ENCODE measurements at regions not wholly inside any gene's neighbourhood (a gene's known extent, or its start where the extent isn't known, plus 50 kb on each side); places are given as distances from the start of the nearest gene placed in this dataset.

DNA sequence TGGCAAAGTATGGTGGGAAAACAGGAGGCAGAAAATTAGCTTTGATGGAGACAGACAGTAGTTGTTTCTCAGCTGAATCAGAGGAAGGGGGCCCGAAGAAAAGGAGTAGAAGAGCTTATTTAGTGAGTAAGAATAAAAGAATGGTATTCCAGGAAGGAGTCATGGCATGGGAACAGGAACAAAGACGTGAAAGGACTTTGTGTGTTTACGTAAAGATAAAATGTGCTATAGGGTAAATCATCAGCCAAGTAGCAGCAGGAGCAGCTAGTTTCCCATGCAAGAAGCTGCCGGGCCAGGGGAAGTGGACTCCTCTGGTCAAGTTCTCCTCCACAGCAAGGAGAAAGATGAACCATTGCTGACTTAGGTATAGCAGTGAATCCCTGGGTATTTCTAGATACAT, 454.5 kb downstream of the HINT1 start:
- Histone ChIP-seq H3K27ac (ENCODE audit: low read depth in 1 of 2, low read length in 1 of 2) (no peak overlapping the region), H3K27me3 (ENCODE audit: control insufficient read depth in 2 of 2, insufficient read depth in 1 of 2, low read length in 1 of 2) (no peaks in the 10 kb centered on the region), H3K36me3 (ENCODE audit: control insufficient read depth in 2 of 2, insufficient read depth in 2 of 2, low read length in 1 of 2) (no peaks in the 10 kb centered on the region), H3K4me3 (ENCODE audit: low read length in 2 of 2) (no peak overlapping the region), H3K4me1 (ENCODE audit: control insufficient read depth in 2 of 2, insufficient read depth in 2 of 2, low read length in 2 of 2) (no peaks in the 10 kb centered on the region), H3K9me3 (ENCODE audit: control insufficient read depth in 2 of 2, insufficient read depth in 1 of 2, low read length in 1 of 2) (no peaks in the 10 kb centered on the region)
- 89% methylated on average over 4 of the region's 4 CpGs for WGBS
- no peak for DNase-seq (ENCODE audit: low read depth in 6 of 9, low spot score in 9 of 9)

GRCh38 chr5:130708754-130709153, 456.3 kb downstream of the HINT1 start:
- Histone ChIP-seq H3K27me3 (ENCODE audit: control insufficient read depth in 2 of 2, insufficient read depth in 1 of 2, low read length in 1 of 2) (no peaks in the 10 kb centered on the region), H3K27ac (ENCODE audit: low read depth in 1 of 2, low read length in 1 of 2) (no peak overlapping the region), H3K4me1 (ENCODE audit: control insufficient read depth in 2 of 2, insufficient read depth in 2 of 2, low read length in 2 of 2) (no peaks in the 10 kb centered on the region), H3K36me3 (ENCODE audit: control insufficient read depth in 2 of 2, insufficient read depth in 2 of 2, low read length in 1 of 2) (no peaks in the 10 kb centered on the region), H3K4me3 (ENCODE audit: low read length in 2 of 2) (no peak overlapping the region), H3K9me3 (ENCODE audit: control insufficient read depth in 2 of 2, insufficient read depth in 1 of 2, low read length in 1 of 2) (no peaks in the 10 kb centered on the region)
- WGBS = 46% methylated on average over 3 of the region's 3 CpGs
- no peak for DNase-seq (ENCODE audit: low read depth in 6 of 9, low spot score in 9 of 9)

GRCh38 chr5:130706696-130707095, 458.4 kb downstream of the HINT1 start:
- no peaks in the 10 kb centered on the region for H3K36me3 ChIP-seq (ENCODE audit: control insufficient read depth in 2 of 2, insufficient read depth in 2 of 2, low read length in 1 of 2)
- DNase-seq (ENCODE audit: low read depth in 6 of 9, low spot score in 9 of 9) = no peak
- no peak overlapping the region for H3K4me3 ChIP-seq (ENCODE audit: low read length in 2 of 2)
- no peaks in the 10 kb centered on the region for H3K27me3 ChIP-seq (ENCODE audit: control insufficient read depth in 2 of 2, insufficient read depth in 1 of 2, low read length in 1 of 2)
- 94% methylated on average over 5 of the region's 5 CpGs for WGBS
- H3K4me1 ChIP-seq (ENCODE audit: control insufficient read depth in 2 of 2, insufficient read depth in 2 of 2, low read length in 2 of 2) = no peaks in the 10 kb centered on the region
- no peaks in the 10 kb centered on the region for H3K9me3 ChIP-seq (ENCODE audit: control insufficient read depth in 2 of 2, insufficient read depth in 1 of 2, low read length in 1 of 2)
- no peak overlapping the region for H3K27ac ChIP-seq (ENCODE audit: low read depth in 1 of 2, low read length in 1 of 2)

- H3K4me1 ChIP-seq (ENCODE audit: control insufficient read depth in 2 of 2, insufficient read depth in 2 of 2, low read length in 2 of 2) = no peaks in the 10 kb centered on the region
- 93% methylated on average over 2 of the region's 2 CpGs for WGBS
- no peaks in the 10 kb centered on the region for H3K9me3 ChIP-seq (ENCODE audit: control insufficient read depth in 2 of 2, insufficient read depth in 1 of 2, low read length in 1 of 2)
- DNase-seq (ENCODE audit: low read depth in 6 of 9, low spot score in 9 of 9) = no peak
- H3K27me3 ChIP-seq (ENCODE audit: control insufficient read depth in 2 of 2, insufficient read depth in 1 of 2, low read length in 1 of 2) = no peaks in the 10 kb centered on the region
- H3K27ac ChIP-seq (ENCODE audit: low read depth in 1 of 2, low read length in 1 of 2) = no peak overlapping the region
- H3K4me3 ChIP-seq (ENCODE audit: low read length in 2 of 2) = no peak overlapping the region
- no peaks in the 10 kb centered on the region for H3K36me3 ChIP-seq (ENCODE audit: control insufficient read depth in 2 of 2, insufficient read depth in 2 of 2, low read length in 1 of 2)
These were observed 459.7 kb downstream of the HINT1 start for GRCh38 chr5:130705368-130705767.

DNA sequence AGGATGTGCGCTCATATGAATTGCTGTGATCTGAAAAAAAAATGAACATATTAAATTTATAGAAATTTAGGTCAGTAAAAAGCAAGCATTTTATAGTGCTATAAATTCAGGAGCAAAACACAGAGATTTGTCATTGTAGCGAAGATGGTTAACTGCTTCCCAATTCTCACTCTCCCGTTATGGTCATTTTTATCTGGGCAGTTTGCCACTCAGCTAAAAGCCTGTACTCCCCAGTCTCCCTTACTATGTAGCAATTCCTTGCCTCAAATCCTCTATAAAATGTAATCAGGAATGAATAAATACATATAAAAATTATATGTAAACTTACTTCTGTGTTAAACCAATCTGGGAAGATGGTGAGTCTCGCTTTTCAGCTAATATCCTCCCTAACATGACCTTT, 471.5 kb downstream of the HINT1 start:
- no peak overlapping the region for H3K4me3 ChIP-seq (ENCODE audit: low read length in 2 of 2)
- no peaks in the 10 kb centered on the region for H3K9me3 ChIP-seq (ENCODE audit: control insufficient read depth in 2 of 2, insufficient read depth in 1 of 2, low read length in 1 of 2)
- 96% methylated on average over 4 of the region's 4 CpGs for WGBS
- no peak overlapping the region for H3K27ac ChIP-seq (ENCODE audit: low read depth in 1 of 2, low read length in 1 of 2)
- no peaks in the 10 kb centered on the region for H3K27me3 ChIP-seq (ENCODE audit: control insufficient read depth in 2 of 2, insufficient read depth in 1 of 2, low read length in 1 of 2)
- no peak for DNase-seq (ENCODE audit: low read depth in 6 of 9, low spot score in 9 of 9)
- no peaks in the 10 kb centered on the region for H3K36me3 ChIP-seq (ENCODE audit: control insufficient read depth in 2 of 2, insufficient read depth in 2 of 2, low read length in 1 of 2)
- H3K4me1 ChIP-seq (ENCODE audit: control insufficient read depth in 2 of 2, insufficient read depth in 2 of 2, low read length in 2 of 2) = no peaks in the 10 kb centered on the region

GRCh38 chr5:130692770-130693169, 472.3 kb downstream of the HINT1 start:
- no peaks in the 10 kb centered on the region for H3K9me3 ChIP-seq (ENCODE audit: control insufficient read depth in 2 of 2, insufficient read depth in 1 of 2, low read length in 1 of 2)
- H3K4me1 ChIP-seq (ENCODE audit: control insufficient read depth in 2 of 2, insufficient read depth in 2 of 2, low read length in 2 of 2) = no peaks in the 10 kb centered on the region
- 96% methylated on average over 1 of the region's 1 CpG for WGBS
- no peaks in the 10 kb centered on the region for H3K27me3 ChIP-seq (ENCODE audit: control insufficient read depth in 2 of 2, insufficient read depth in 1 of 2, low read length in 1 of 2)
- H3K27ac ChIP-seq (ENCODE audit: low read depth in 1 of 2, low read length in 1 of 2) = peak overlapping the region in 1 of 2 donors; percentile 61
- no peak for DNase-seq (ENCODE audit: low read depth in 6 of 9, low spot score in 9 of 9)
- no peaks in the 10 kb centered on the region for H3K36me3 ChIP-seq (ENCODE audit: control insufficient read depth in 2 of 2, insufficient read depth in 2 of 2, low read length in 1 of 2)
- H3K4me3 ChIP-seq (ENCODE audit: low read length in 2 of 2) = no peak overlapping the region

- Histone ChIP-seq H3K9me3 (ENCODE audit: control insufficient read depth in 2 of 2, insufficient read depth in 1 of 2, low read length in 1 of 2) (no peaks in the 10 kb centered on the region), H3K27ac (ENCODE audit: low read depth in 1 of 2, low read length in 1 of 2) (no peak overlapping the region), H3K4me3 (ENCODE audit: low read length in 2 of 2) (no peak overlapping the region), H3K4me1 (ENCODE audit: control insufficient read depth in 2 of 2, insufficient read depth in 2 of 2, low read length in 2 of 2) (no peaks in the 10 kb centered on the region), H3K27me3 (ENCODE audit: control insufficient read depth in 2 of 2, insufficient read depth in 1 of 2, low read length in 1 of 2) (no peaks in the 10 kb centered on the region), H3K36me3 (ENCODE audit: control insufficient read depth in 2 of 2, insufficient read depth in 2 of 2, low read length in 1 of 2) (no peaks in the 10 kb centered on the region)
- DNase-seq (ENCODE audit: low read depth in 6 of 9, low spot score in 9 of 9) = no peak
- 17% methylated on average over 4 of the region's 4 CpGs for WGBS
These were observed 475.2 kb downstream of the HINT1 start for GRCh38 chr5:130689831-130690230.

DNA sequence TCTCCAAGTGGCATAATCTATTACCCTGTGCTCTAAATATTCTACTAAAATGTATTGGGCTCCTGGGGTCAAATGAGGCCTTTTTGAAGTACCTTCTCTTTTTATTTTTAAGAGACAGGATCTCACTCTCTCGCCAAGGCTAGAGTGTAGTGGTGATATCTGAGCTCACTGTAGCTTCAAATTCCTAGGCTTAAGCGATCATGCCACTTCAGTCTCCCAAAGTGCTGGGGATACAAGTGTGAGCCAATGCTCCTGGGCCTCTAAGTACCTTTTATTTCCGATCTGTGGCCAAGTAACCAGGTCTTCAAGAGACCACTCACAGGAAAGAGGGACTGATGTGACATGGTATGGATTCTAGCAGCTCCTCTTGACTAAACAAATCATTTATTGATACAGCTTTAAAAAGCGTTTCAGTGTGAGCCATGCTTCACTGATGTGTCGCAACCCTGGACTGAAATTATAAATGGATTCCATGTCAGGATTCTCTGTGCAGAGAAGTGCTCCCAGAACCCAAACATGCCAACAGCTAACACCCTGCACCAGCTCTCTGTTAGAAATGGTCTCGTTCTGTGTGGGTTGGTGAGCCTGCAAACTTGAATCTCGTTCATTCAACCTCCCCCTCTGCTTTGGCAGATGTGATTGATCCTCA, 477.8 kb downstream of the HINT1 start:
- Histone ChIP-seq H3K9me3 (ENCODE audit: control insufficient read depth in 2 of 2, insufficient read depth in 1 of 2, low read length in 1 of 2) (no peaks in the 10 kb centered on the region), H3K27me3 (ENCODE audit: control insufficient read depth in 2 of 2, insufficient read depth in 1 of 2, low read length in 1 of 2) (no peaks in the 10 kb centered on the region), H3K4me1 (ENCODE audit: control insufficient read depth in 2 of 2, insufficient read depth in 2 of 2, low read length in 2 of 2) (no peaks in the 10 kb centered on the region), H3K36me3 (ENCODE audit: control insufficient read depth in 2 of 2, insufficient read depth in 2 of 2, low read length in 1 of 2) (no peaks in the 10 kb centered on the region), H3K4me3 (ENCODE audit: low read length in 2 of 2) (no peak overlapping the region), H3K27ac (ENCODE audit: low read depth in 1 of 2, low read length in 1 of 2) (no peak overlapping the region)
- DNase-seq (ENCODE audit: low read depth in 6 of 9, low spot score in 9 of 9) = no peak
- 89% methylated on average over 7 of the region's 7 CpGs for WGBS

GRCh38 chr5:130678637-130679036, 486.4 kb downstream of the HINT1 start:
- Histone ChIP-seq H3K4me1 (ENCODE audit: control insufficient read depth in 2 of 2, insufficient read depth in 2 of 2, low read length in 2 of 2) (no peaks in the 10 kb centered on the region), H3K27me3 (ENCODE audit: control insufficient read depth in 2 of 2, insufficient read depth in 1 of 2, low read length in 1 of 2) (no peaks in the 10 kb centered on the region), H3K27ac (ENCODE audit: low read depth in 1 of 2, low read length in 1 of 2) (no peak overlapping the region), H3K9me3 (ENCODE audit: control insufficient read depth in 2 of 2, insufficient read depth in 1 of 2, low read length in 1 of 2) (no peaks in the 10 kb centered on the region), H3K4me3 (ENCODE audit: low read length in 2 of 2) (no peak overlapping the region), H3K36me3 (ENCODE audit: control insufficient read depth in 2 of 2, insufficient read depth in 2 of 2, low read length in 1 of 2) (no peaks in the 10 kb centered on the region)
- DNase-seq (ENCODE audit: low read depth in 6 of 9, low spot score in 9 of 9) = no peak
- WGBS = 65% methylated on average over 1 of the region's 1 CpG

DNA sequence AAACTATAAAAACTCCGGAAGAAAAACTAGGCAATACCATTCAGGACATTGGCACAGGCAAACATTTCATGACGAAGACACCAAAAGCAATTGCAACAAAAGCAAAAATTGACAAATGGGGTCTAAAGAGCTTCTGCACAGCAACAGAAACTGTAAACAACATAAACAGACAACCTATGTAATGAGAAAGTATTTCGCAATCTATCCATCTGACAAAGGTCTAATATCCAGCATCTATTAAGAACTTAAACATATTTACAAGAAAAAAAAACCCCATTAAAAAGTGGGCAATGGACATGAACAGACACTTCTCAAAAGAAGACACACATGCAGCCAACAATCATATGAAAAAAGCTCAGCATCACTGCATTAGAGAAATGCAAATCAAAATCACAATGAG, 498.6 kb downstream of the HINT1 start:
- H3K9me3 ChIP-seq (ENCODE audit: control insufficient read depth in 2 of 2, insufficient read depth in 1 of 2, low read length in 1 of 2) = no peaks in the 10 kb centered on the region
- no peak overlapping the region for H3K4me3 ChIP-seq (ENCODE audit: low read length in 2 of 2)
- DNase-seq (ENCODE audit: low read depth in 6 of 9, low spot score in 9 of 9) = no peak
- H3K27ac ChIP-seq (ENCODE audit: low read depth in 1 of 2, low read length in 1 of 2) = no peak overlapping the region
- no peaks in the 10 kb centered on the region for H3K4me1 ChIP-seq (ENCODE audit: control insufficient read depth in 2 of 2, insufficient read depth in 2 of 2, low read length in 2 of 2)
- H3K27me3 ChIP-seq (ENCODE audit: control insufficient read depth in 2 of 2, insufficient read depth in 1 of 2, low read length in 1 of 2) = no peaks in the 10 kb centered on the region
- H3K36me3 ChIP-seq (ENCODE audit: control insufficient read depth in 2 of 2, insufficient read depth in 2 of 2, low read length in 1 of 2) = no peaks in the 10 kb centered on the region
- 96% methylated on average over 3 of the region's 3 CpGs for WGBS
